ENCODE measurements at regions not wholly inside any gene's neighbourhood (a gene's known extent, or its start where the extent isn't known, plus 50 kb on each side); places are given as distances from the start of the nearest gene placed in this dataset.

DNA sequence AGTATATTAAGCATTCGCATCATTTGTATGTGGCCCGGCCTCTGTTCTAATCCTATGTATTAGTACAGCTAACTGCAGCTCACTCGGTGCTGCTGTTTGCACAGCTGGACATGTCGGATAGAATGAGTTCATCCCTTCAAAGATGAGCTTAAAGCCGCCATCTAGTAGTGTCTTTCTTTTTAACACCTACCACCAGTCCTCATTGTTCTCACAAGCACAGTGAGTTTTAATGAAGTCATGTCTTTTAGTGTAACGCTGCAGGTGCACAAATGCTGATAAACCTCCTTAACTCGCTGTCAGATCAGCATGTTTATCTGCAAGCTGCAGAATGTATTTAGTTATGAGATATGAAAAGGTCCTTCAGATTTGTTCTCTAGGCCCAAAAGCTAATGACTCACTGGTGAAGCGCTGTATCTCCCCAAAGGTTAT is 247.5 kb downstream of the MTERF1 start:
- TF ChIP-seq TEAD4 (IDR thresholded peaks at IDR 0.05), result no peak
- TF ChIP-seq, protein P1, sequence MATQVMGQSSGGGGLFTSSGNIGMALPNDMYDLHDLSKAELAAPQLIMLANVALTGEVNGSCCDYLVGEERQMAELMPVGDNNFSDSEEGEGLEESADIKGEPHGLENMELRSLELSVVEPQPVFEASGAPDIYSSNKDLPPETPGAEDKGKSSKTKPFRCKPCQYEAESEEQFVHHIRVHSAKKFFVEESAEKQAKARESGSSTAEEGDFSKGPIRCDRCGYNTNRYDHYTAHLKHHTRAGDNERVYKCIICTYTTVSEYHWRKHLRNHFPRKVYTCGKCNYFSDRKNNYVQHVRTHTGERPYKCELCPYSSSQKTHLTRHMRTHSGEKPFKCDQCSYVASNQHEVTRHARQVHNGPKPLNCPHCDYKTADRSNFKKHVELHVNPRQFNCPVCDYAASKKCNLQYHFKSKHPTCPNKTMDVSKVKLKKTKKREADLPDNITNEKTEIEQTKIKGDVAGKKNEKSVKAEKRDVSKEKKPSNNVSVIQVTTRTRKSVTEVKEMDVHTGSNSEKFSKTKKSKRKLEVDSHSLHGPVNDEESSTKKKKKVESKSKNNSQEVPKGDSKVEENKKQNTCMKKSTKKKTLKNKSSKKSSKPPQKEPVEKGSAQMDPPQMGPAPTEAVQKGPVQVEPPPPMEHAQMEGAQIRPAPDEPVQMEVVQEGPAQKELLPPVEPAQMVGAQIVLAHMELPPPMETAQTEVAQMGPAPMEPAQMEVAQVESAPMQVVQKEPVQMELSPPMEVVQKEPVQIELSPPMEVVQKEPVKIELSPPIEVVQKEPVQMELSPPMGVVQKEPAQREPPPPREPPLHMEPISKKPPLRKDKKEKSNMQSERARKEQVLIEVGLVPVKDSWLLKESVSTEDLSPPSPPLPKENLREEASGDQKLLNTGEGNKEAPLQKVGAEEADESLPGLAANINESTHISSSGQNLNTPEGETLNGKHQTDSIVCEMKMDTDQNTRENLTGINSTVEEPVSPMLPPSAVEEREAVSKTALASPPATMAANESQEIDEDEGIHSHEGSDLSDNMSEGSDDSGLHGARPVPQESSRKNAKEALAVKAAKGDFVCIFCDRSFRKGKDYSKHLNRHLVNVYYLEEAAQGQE (IDR thresholded peaks at IDR 0.05; ENCODE audit: low read depth), result no peak
- TF ChIP-seq, protein P2, sequence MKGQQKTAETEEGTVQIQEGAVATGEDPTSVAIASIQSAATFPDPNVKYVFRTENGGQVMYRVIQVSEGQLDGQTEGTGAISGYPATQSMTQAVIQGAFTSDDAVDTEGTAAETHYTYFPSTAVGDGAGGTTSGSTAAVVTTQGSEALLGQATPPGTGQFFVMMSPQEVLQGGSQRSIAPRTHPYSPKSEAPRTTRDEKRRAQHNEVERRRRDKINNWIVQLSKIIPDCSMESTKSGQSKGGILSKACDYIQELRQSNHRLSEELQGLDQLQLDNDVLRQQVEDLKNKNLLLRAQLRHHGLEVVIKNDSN (IDR thresholded peaks at IDR 0.05), result no peak
- TF ChIP-seq EP300 (IDR thresholded peaks at IDR 0.05; ENCODE audit: borderline replicate concordance), result no peak
- TF ChIP-seq YY1 (IDR thresholded peaks at IDR 0.05; ENCODE audit: low read depth), result no peak
- TF ChIP-seq CEBPB (IDR thresholded peaks at IDR 0.05), result no peak

GRCh38 chr7:91634485-91635177 is 245.9 kb downstream of the MTERF1 start:
- TF ChIP-seq, protein P1 (IDR thresholded peaks at IDR 0.05; ENCODE audit: low read depth), result no peak
- no peak for TF ChIP-seq EP300 (IDR thresholded peaks at IDR 0.05; ENCODE audit: borderline replicate concordance)
- TF ChIP-seq MAX (IDR thresholded peaks at IDR 0.05), result no peak
- no peak for TF ChIP-seq YY1 (IDR thresholded peaks at IDR 0.05; ENCODE audit: low read depth)
- TF ChIP-seq CREB1 (IDR thresholded peaks at IDR 0.05; ENCODE audit: low read depth), result no peak
- no peak for TF ChIP-seq TCF12 (IDR thresholded peaks at IDR 0.05; ENCODE audit: low read depth)
- TF ChIP-seq TEAD4 (IDR thresholded peaks at IDR 0.05), result no peak
- TF ChIP-seq FOXM1 (IDR thresholded peaks at IDR 0.05; ENCODE audit: borderline replicate concordance, low read depth), result no peak
- no peak for TF ChIP-seq CEBPB (IDR thresholded peaks at IDR 0.05)

GRCh38 chr7:91636129-91636724 is 244.3 kb downstream of the MTERF1 start:
- peak; percentile 72 for TF ChIP-seq RAD21 (IDR thresholded peaks at IDR 0.05; ENCODE audit: low read depth)
- TF ChIP-seq, protein P1 (IDR thresholded peaks at IDR 0.05; ENCODE audit: low read depth), result no peak

- TF ChIP-seq, protein P1 (IDR thresholded peaks at IDR 0.05; ENCODE audit: low read depth), result no peak
- TF ChIP-seq FOXM1 (IDR thresholded peaks at IDR 0.05; ENCODE audit: borderline replicate concordance, low read depth) (no peak), EGR1 (IDR thresholded peaks at IDR 0.05) (no peak), CREB1 (IDR thresholded peaks at IDR 0.05; ENCODE audit: low read depth) (no peak), YY1 (IDR thresholded peaks at IDR 0.05; ENCODE audit: low read depth) (no peak), NFIC (IDR thresholded peaks at IDR 0.05) (no peak), CEBPB (IDR thresholded peaks at IDR 0.05) (no peak), ZBTB7A (IDR thresholded peaks at IDR 0.05; ENCODE audit: low read depth) (no peak), TEAD4 (IDR thresholded peaks at IDR 0.05) (no peak), RAD21 (IDR thresholded peaks at IDR 0.05; ENCODE audit: low read depth) (no peak), EP300 (IDR thresholded peaks at IDR 0.05; ENCODE audit: borderline replicate concordance) (no peak), TAF1 (IDR thresholded peaks at IDR 0.05; ENCODE audit: low read depth) (no peak), MAX (IDR thresholded peaks at IDR 0.05) (no peak), TCF12 (IDR thresholded peaks at IDR 0.05; ENCODE audit: low read depth) (no peak)
- TF ChIP-seq, protein P2 (IDR thresholded peaks at IDR 0.05), result no peak
These were observed 243.8 kb downstream of the MTERF1 start for GRCh38 chr7:91636728-91637127.

Measured in Ishikawa (cell line).